ENCODE measurements at regions not wholly inside any gene's neighbourhood (a gene's known extent, or its start where the extent isn't known, plus 50 kb on each side); places are given as distances from the start of the nearest gene placed in this dataset.

DNA sequence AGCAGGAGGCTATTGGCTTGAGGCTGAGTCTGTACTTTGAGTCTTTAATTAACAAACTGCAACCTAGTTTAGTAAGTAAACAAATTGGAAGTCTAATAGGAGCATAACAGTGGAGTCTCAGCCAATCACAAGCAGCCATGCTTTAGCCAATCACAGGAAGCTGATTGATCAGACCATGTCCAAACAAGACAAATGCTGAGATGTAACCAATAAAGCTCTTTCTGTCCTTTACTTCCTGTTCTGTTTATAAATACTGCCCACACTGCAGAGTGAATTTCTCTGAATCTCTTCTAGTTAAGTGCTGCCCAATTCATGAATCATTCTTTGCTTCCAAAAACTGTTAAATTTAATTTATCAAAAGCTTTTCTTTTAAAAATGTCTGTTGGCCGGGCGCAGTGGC lies 146.6 kb upstream of the DLX2 start:
- ATAC-seq (no peak), DNase-seq (ENCODE audit: low read depth, low spot score) (no peak)
- CTCF ChIA-PET: no interaction called here
- Histone ChIP-seq H3K36me3 (ENCODE audit: control insufficient read depth, insufficient read depth, low read length) (no peaks in the 10 kb centered on the region), H3K4me3 (ENCODE audit: low read depth in 2 of 2, low read length in 2 of 2) (no peak overlapping the region), H3K27me3 (ENCODE audit: control insufficient read depth, insufficient read depth, low read length) (no peaks in the 10 kb centered on the region), H3K9me3 (ENCODE audit: control insufficient read depth, insufficient read depth, low read depth, low read length) (no peaks in the 10 kb centered on the region), H3K4me1 (ENCODE audit: control insufficient read depth, insufficient read depth, low read length) (peaks cover 8% of the 10 kb centered on the region), H3K27ac (ENCODE audit: low read length) (no peak overlapping the region)
- intact Hi-C loops (cut with micrococcal nuclease; ENCODE audit: unreplicated experiment): no loop called here
- no TSS peak for BruUV-seq (replicated peaks)
- POLR2A ChIA-PET: no interaction called here
- in situ Hi-C loops (cut with HindIII; ENCODE audit: low pct_unique_long_range_greater_than_20kb, low sequenced_read_pairs): no loop called here
- TF ChIP-seq, protein P1, sequence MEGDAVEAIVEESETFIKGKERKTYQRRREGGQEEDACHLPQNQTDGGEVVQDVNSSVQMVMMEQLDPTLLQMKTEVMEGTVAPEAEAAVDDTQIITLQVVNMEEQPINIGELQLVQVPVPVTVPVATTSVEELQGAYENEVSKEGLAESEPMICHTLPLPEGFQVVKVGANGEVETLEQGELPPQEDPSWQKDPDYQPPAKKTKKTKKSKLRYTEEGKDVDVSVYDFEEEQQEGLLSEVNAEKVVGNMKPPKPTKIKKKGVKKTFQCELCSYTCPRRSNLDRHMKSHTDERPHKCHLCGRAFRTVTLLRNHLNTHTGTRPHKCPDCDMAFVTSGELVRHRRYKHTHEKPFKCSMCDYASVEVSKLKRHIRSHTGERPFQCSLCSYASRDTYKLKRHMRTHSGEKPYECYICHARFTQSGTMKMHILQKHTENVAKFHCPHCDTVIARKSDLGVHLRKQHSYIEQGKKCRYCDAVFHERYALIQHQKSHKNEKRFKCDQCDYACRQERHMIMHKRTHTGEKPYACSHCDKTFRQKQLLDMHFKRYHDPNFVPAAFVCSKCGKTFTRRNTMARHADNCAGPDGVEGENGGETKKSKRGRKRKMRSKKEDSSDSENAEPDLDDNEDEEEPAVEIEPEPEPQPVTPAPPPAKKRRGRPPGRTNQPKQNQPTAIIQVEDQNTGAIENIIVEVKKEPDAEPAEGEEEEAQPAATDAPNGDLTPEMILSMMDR (IDR thresholded peaks at IDR 0.05): no peak
- TF ChIP-seq POLR2AphosphoS5 (IDR thresholded peaks at IDR 0.05; ENCODE audit: low read depth, low read length): no peak
- no peak for TF ChIP-seq TCF7L2 (IDR thresholded peaks at IDR 0.05; ENCODE audit: low read depth, low read length)
- TF ChIP-seq SIN3A (IDR thresholded peaks at IDR 0.05; ENCODE audit: borderline replicate concordance, insufficient read depth, low read depth, low read length): no peak
- no peak for TF ChIP-seq REST (IDR thresholded peaks at IDR 0.05; ENCODE audit: insufficient read depth in 1 of 2, low read depth in 2 of 2, low read length in 1 of 2)

DNA sequence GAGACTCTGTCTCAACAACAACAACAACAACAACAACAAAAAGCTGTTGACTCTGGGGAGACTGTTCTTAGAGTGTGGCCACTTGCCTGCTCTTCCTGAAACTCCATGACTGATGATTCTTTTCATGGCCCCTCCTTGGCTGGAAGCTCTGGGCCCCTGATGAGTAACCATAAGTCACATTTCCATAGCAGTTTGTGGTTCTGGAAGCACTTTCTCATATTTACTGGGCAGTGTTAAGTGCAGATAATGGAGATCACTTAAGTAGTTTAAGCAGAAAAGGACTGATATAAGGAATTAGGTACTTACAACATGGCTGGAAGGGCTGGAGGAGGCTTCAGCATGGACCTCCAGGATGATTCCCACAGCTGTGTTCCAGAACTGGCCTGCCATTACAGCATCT lies 147.3 kb upstream of the DLX2 start:
- Histone ChIP-seq H3K36me3 (ENCODE audit: control insufficient read depth, insufficient read depth, low read length) (no peaks in the 10 kb centered on the region), H3K4me1 (ENCODE audit: control insufficient read depth, insufficient read depth, low read length) (peaks cover 8% of the 10 kb centered on the region), H3K27me3 (ENCODE audit: control insufficient read depth, insufficient read depth, low read length) (no peaks in the 10 kb centered on the region), H3K4me3 (ENCODE audit: low read depth in 2 of 2, low read length in 2 of 2) (no peak overlapping the region), H3K27ac (ENCODE audit: low read length) (no peak overlapping the region), H3K9me3 (ENCODE audit: control insufficient read depth, insufficient read depth, low read depth, low read length) (no peaks in the 10 kb centered on the region)
- ATAC-seq (no peak), DNase-seq (ENCODE audit: low read depth, low spot score) (no peak)
- in situ Hi-C loops (cut with HindIII; ENCODE audit: low pct_unique_long_range_greater_than_20kb, low sequenced_read_pairs): no loop called here
- BruUV-seq (replicated peaks): no TSS peak
- POLR2A ChIA-PET: no interaction called here
- intact Hi-C loops (cut with micrococcal nuclease; ENCODE audit: unreplicated experiment): no loop called here
- CTCF ChIA-PET: no interaction called here
- TF ChIP-seq REST (IDR thresholded peaks at IDR 0.05; ENCODE audit: insufficient read depth in 1 of 2, low read depth in 2 of 2, low read length in 1 of 2) (no peak), TCF7L2 (IDR thresholded peaks at IDR 0.05; ENCODE audit: low read depth, low read length) (no peak), SIN3A (IDR thresholded peaks at IDR 0.05; ENCODE audit: borderline replicate concordance, insufficient read depth, low read depth, low read length) (no peak), POLR2AphosphoS5 (IDR thresholded peaks at IDR 0.05; ENCODE audit: low read depth, low read length) (no peak)
- TF ChIP-seq, protein P1 (IDR thresholded peaks at IDR 0.05): no peak

Measured in Panc1 (cell line).